ENCODE measurements at regions not wholly inside any gene's neighbourhood (a gene's known extent, or its start where the extent isn't known, plus 50 kb on each side); places are given as distances from the start of the nearest gene placed in this dataset.

DNA sequence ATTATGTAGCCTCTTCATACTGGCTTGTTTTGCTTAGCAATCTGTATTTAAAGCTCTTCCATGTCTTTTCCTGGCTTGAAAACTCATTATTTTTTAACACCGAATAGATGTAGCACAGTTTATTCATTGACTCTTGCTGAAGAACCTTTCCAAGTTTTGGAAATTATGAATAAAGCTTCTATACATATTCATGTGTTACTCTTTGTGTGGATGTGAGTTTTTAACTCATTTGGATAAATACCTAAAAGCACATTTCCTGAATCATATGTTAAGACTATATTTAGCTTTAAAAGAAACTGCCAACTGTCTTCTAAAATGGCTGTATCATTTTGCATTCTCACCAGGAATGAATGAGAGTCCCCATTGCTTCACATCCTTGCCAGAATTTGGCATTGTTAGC, 2061.7 kb upstream of the AGA start:
- TF ChIP-seq, protein P1, sequence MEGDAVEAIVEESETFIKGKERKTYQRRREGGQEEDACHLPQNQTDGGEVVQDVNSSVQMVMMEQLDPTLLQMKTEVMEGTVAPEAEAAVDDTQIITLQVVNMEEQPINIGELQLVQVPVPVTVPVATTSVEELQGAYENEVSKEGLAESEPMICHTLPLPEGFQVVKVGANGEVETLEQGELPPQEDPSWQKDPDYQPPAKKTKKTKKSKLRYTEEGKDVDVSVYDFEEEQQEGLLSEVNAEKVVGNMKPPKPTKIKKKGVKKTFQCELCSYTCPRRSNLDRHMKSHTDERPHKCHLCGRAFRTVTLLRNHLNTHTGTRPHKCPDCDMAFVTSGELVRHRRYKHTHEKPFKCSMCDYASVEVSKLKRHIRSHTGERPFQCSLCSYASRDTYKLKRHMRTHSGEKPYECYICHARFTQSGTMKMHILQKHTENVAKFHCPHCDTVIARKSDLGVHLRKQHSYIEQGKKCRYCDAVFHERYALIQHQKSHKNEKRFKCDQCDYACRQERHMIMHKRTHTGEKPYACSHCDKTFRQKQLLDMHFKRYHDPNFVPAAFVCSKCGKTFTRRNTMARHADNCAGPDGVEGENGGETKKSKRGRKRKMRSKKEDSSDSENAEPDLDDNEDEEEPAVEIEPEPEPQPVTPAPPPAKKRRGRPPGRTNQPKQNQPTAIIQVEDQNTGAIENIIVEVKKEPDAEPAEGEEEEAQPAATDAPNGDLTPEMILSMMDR (IDR thresholded peaks at IDR 0.05) = no peak
- no peak for TF ChIP-seq POLR2A (IDR thresholded peaks at IDR 0.05)
- no peak for TF ChIP-seq POLR2AphosphoS5 (IDR thresholded peaks at IDR 0.05)
